Heart left ventricle (tissue), 16 donors: ENCODE measurements at regions not wholly inside any gene's neighbourhood (a gene's known extent, or its start where the extent isn't known, plus 50 kb on each side); places are given as distances from the start of the nearest gene placed in this dataset.

Experiments
- ATAC-seq, 4 donors: fragments of 200-7000 bp; cut with Tn5 transposase; one replicate each; pipeline ENCODE4 v1.9.1; 2020 to 2022; ENCODE audit warnings: moderate library complexity in 4 of 4, mild to moderate bottlenecking in 3 of 4, moderate number of reproducible peaks in 1 of 4
- DNase-seq, 5 donors: peaks; one replicate each; pipeline ENCODE4 v3.0.0-alpha.2; 2020
- H3K27ac ChIP-seq, 12 donors: fragments of 200-600 bp; sonication (generic) in 4 of 12; one replicate each; pipeline versions ENCODE4 v1.5.0 to v1.8.0; 2016 to 2022; ENCODE audit warnings: mild to moderate bottlenecking in 2 of 12
- H3K27me3 ChIP-seq, 9 donors: fragments of 200-600 bp; sonication (generic) in 2 of 9; one replicate each; pipeline versions ENCODE4 v1.5.1 to v1.8.0; 2016 to 2022; ENCODE audit warnings: mild to moderate bottlenecking in 3 of 9
- H3K36me3 ChIP-seq, 9 donors: fragments of 200-600 bp; sonication (generic) in 2 of 9; one replicate each; pipeline versions ENCODE4 v1.5.0 to v1.8.0; 2018 to 2022; ENCODE audit warnings: mild to moderate bottlenecking in 2 of 9
- H3K4me1 ChIP-seq, 12 donors: fragments of 200-600 bp; sonication (generic) in 4 of 12; one replicate each; pipeline versions ENCODE4 v1.5.0 to v1.8.0; 2016 to 2022; ENCODE audit warnings: mild to moderate bottlenecking in 3 of 12
- H3K4me3 ChIP-seq, 12 donors: fragments of 200-600 bp; sonication (generic) in 4 of 12; one replicate each; pipeline versions ENCODE4 v1.5.0 to v1.8.0; 2017 to 2022; ENCODE audit warnings: mild to moderate bottlenecking in 9 of 12, moderate library complexity in 4 of 12
- H3K9me3 ChIP-seq, 12 donors: fragments of 200-600 bp; sonication (generic) in 4 of 12; one replicate each; pipeline versions ENCODE4 v1.5.0 to v1.8.0; 2016 to 2022; ENCODE audit warnings: mild to moderate bottlenecking in 1 of 12
- CTCF ChIP-seq, 12 donors: fragments of 200-600 bp; sonication (generic) in 4 of 12; IDR thresholded peaks; one replicate each; pipeline versions ENCODE4 v1.5.0 to v1.8.0; 2018 to 2022; ENCODE audit warnings: antibody characterized with exemption in 12 of 12, mild to moderate bottlenecking in 5 of 12
- POLR2A ChIP-seq, 2 donors: fragments of 450-650 bp; IDR thresholded peaks; one replicate each; pipeline ENCODE4 v1.6.1; 2017; ENCODE audit warnings: antibody characterized with exemption in 2 of 2, mild to moderate bottlenecking in 2 of 2, moderate library complexity in 2 of 2
- WGBS, 4 donors: extraction: QIAGEN DNeasy Blood & Tissue Kit in 2 of 4; methylation state at CpG; one replicate each; pipeline versions ENCODE4 v1.1.5 to v1.1.7; 2013 to 2018; 5-methylcytosine and 5-hydroxymethylcytosine counted together
- intact Hi-C, 10 donors: fragments of 100-400 bp; cut with DNase I; formaldehyde crosslinking; loops; one replicate each; pipeline versions ENCODE4 v1.11.1 to v1.14.2; 2022
- donor health status: ischemic (EF 13 %, LVEDD 7.1; RV severe dilation, severe dysfunction).
- donor health status: healthy with polysubstance abuse.
- donor health status: DM: no; HTN: yes; CAD: no.
- donor health status: DM: no; HTN: no; CAD: no.
- donor health status: ischemic (EF 25% LVEDD 6.9; RV normal size, moderate dysfunction).
- donor health status: ischemic (EF 25% LVEDD 5.7; RV mildly dilated, moderate dysfunction).
- donor health status: healthy.
- donor health status: DM: yes; HTN: yes; CAD: no.
- donor health status: ischemic (EF 35%, LVEDD 5.7; RV mildly dilated, moderate dysfunction).
- donor health status: nonischemic (EF 11% LVEDD 7.7; RV severe dilation, severe dysfunction).
- donor health status: DM: yes; HTN: yes; CAD: no.
- donor health status: PGD.
- donor health status: ischemic (EF 29% LVEDD 5.4; RV normal size, mild dysfunction).
- donor health status: nonischemic (EF 23%, LVEDD 6.1; RV moderate dilation, normal function).

DNA sequence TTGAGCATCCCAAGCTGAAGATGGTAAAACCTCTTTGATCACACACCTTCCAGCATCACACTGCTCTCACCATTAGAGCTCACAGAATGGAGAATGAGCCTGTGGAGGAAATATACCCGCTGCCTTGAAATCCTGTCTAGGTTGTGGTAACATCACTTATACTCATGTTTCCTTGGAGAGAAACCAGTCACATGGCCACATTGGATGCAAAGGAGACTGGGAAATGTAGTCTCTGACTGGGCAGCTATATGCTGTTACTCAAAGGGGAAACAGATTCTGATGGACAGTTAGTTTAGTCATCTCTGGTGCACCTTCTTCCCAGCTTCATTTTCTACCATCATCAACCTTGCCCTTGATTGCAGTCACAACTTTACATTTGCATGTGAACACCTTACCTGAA, 286.3 kb downstream of the ANKRD50 start:
- DNase-seq (no peak), ATAC-seq (no peak)
- WGBS, 4 donors: 0% methylated on average over 1 of the region's 1 CpG
- H3K4me1 ChIP-seq: peaks cover 0 to 28% (median 5%) of the 10 kb centered on the region in 12 donors
- H3K4me3 ChIP-seq: no peak overlapping the region
- H3K36me3 ChIP-seq: no peaks in the 10 kb centered on the region
- H3K27me3 ChIP-seq: no peaks in the 10 kb centered on the region
- TF ChIP-seq CTCF (IDR thresholded peaks at IDR 0.05) (no peak), POLR2A (IDR thresholded peaks at IDR 0.05) (no peak)
- intact Hi-C loops: loop anchor here in 3 of 10 donors (5.0 to 10.0 kb wide), 4 partner anchors 51 to 289 kb away; partner anchors contain the start of gene ANKRD50 (in 1 of the 3)
- H3K9me3 ChIP-seq: no peaks in the 10 kb centered on the region
- no peak overlapping the region for H3K27ac ChIP-seq

GRCh38 chr4:124427095-124427767, 285.3 kb downstream of the ANKRD50 start:
- TF ChIP-seq CTCF (IDR thresholded peaks at IDR 0.05) (no peak), POLR2A (IDR thresholded peaks at IDR 0.05) (no peak)
- Histone ChIP-seq H3K4me3 (no peak overlapping the region), H3K27ac (peak overlapping the region in 5 of 12 donors; percentile 4 to 51 (median 26)), H3K4me1 (peaks cover 0 to 28% (median 5%) of the 10 kb centered on the region in 12 donors), H3K36me3 (no peaks in the 10 kb centered on the region), H3K27me3 (no peaks in the 10 kb centered on the region), H3K9me3 (no peaks in the 10 kb centered on the region)
- ATAC-seq: peak; percentile 65 to 91 (median 74)
- peak in 4 of 5 donors; percentile 42 to 80 (median 70) for DNase-seq
- intact Hi-C loops: loop anchor here in 3 of 10 donors (5.0 to 10.0 kb wide), 4 partner anchors 50 to 288 kb away; partner anchors contain the start of gene ANKRD50 (in 1 of the 3)
- WGBS, 4 donors: 60 to 82% (median 69%) methylated on average over 1 of the region's 1 CpG

GRCh38 chr4:124428648-124429047, 283.9 kb downstream of the ANKRD50 start:
- intact Hi-C loops: loop anchor here in 3 of 10 donors (5.0 to 10.0 kb wide), 4 partner anchors 49 to 286 kb away; partner anchors contain the start of gene ANKRD50 (in 1 of the 3)
- no peak overlapping the region for H3K4me3 ChIP-seq
- no peaks in the 10 kb centered on the region for H3K9me3 ChIP-seq
- H3K36me3 ChIP-seq: no peaks in the 10 kb centered on the region
- ATAC-seq (no peak), DNase-seq (no peak)
- H3K27me3 ChIP-seq: no peaks in the 10 kb centered on the region
- TF ChIP-seq CTCF (IDR thresholded peaks at IDR 0.05) (no peak), POLR2A (IDR thresholded peaks at IDR 0.05) (no peak)
- peak overlapping the region in 1 of 12 donors; percentile 33 for H3K27ac ChIP-seq
- H3K4me1 ChIP-seq: peaks cover 0 to 28% (median 5%) of the 10 kb centered on the region in 12 donors
- WGBS, 4 donors: 94 to 96% (median 96%) methylated on average over 2 of the region's 2 CpGs

- H3K27ac ChIP-seq: peak overlapping the region in 1 of 12 donors; percentile 6
- WGBS, 4 donors: 56 to 74% (median 62%) methylated on average over 2 of the region's 2 CpGs
These were observed 282.7 kb downstream of the ANKRD50 start for GRCh38 chr4:124429746-124430250.

More at GRCh38 chr4:124429746-124430250, 282.7 kb downstream of the ANKRD50 start:
- no peak overlapping the region for H3K4me3 ChIP-seq
- TF ChIP-seq CTCF (IDR thresholded peaks at IDR 0.05) (no peak), POLR2A (IDR thresholded peaks at IDR 0.05) (no peak)
- H3K36me3 ChIP-seq: no peaks in the 10 kb centered on the region
- intact Hi-C loops: loop anchor here in 3 of 10 donors (5.0 to 10.0 kb wide), 5 partner anchors 48 to 515 kb away; partner anchors contain the start of gene ANKRD50 (in 1 of the 3)
- ATAC-seq: no peak
- no peaks in the 10 kb centered on the region for H3K9me3 ChIP-seq
- DNase-seq: no peak
- H3K27me3 ChIP-seq: no peaks in the 10 kb centered on the region
- H3K4me1 ChIP-seq: peaks cover 0 to 28% (median 5%) of the 10 kb centered on the region in 12 donors
